ENCODE measurements at regions not wholly inside any gene's neighbourhood (a gene's known extent, or its start where the extent isn't known, plus 50 kb on each side); places are given as distances from the start of the nearest gene placed in this dataset.
"Not testable (repeated sequence)": the region's sequence is repeated elsewhere in the genome, so short reads cannot be mapped to it uniquely, and the experiment has no call there.

DNA sequence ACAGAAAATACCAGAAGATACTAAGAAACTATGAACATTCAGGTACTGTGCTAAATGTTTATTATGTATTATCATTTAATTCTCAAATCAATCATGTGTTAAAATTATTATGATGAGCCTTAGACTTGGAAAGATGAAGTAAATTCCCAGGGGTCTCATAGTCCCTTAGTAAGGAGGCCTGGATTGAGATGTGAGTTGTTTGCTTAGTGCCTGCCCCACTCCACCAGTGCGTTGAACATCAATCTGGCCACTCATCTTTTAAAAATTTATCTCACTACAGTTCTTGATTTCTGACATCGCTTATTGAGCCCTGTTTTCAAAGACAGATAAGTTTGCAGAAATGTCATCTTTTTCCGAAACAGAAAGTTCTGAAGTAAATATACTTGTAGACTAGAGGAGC lies 618.4 kb upstream of the SEMA3D start:
- H3K4me3 ChIP-seq (ENCODE audit: low read depth, low read length): no peak overlapping the region
- TF ChIP-seq, protein P1, sequence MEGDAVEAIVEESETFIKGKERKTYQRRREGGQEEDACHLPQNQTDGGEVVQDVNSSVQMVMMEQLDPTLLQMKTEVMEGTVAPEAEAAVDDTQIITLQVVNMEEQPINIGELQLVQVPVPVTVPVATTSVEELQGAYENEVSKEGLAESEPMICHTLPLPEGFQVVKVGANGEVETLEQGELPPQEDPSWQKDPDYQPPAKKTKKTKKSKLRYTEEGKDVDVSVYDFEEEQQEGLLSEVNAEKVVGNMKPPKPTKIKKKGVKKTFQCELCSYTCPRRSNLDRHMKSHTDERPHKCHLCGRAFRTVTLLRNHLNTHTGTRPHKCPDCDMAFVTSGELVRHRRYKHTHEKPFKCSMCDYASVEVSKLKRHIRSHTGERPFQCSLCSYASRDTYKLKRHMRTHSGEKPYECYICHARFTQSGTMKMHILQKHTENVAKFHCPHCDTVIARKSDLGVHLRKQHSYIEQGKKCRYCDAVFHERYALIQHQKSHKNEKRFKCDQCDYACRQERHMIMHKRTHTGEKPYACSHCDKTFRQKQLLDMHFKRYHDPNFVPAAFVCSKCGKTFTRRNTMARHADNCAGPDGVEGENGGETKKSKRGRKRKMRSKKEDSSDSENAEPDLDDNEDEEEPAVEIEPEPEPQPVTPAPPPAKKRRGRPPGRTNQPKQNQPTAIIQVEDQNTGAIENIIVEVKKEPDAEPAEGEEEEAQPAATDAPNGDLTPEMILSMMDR (IDR thresholded peaks at IDR 0.05; ENCODE audit: borderline replicate concordance, insufficient read depth, low read depth, low read length): no peak

GRCh38 chr7:85802211-85802610 lies 615.4 kb upstream of the SEMA3D start:
- no peak overlapping the region for H3K4me3 ChIP-seq (ENCODE audit: low read depth, low read length)
- TF ChIP-seq, protein P1 (IDR thresholded peaks at IDR 0.05; ENCODE audit: borderline replicate concordance, insufficient read depth, low read depth, low read length): no peak

GRCh38 chr7:85796956-85797355 lies 610.1 kb upstream of the SEMA3D start:
- TF ChIP-seq, protein P1 (IDR thresholded peaks at IDR 0.05; ENCODE audit: borderline replicate concordance, insufficient read depth, low read depth, low read length): no peak
- H3K4me3 ChIP-seq (ENCODE audit: low read depth, low read length): no peak overlapping the region

DNA sequence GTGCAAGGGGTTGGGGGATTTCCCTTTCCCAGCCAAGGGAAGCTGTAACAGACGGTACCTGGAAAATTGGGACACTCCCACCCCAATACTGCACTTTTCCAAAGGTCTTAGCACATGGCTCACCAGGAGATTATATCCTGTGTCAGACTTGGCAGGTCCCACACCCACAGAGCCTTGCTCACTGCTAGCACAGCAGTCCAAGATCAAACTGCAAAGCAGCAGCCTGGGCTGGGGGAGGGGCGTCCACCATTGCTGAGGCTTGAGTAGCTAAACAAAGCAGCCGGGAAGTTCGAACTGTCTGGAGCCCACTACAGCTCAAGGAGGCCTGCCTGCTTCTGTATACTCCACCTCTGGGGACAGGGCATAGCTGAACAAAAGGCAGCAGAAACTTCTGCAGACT lies 604.2 kb upstream of the SEMA3D start:
- H3K4me3 ChIP-seq (ENCODE audit: low read depth, low read length): not testable (repeated sequence)

GRCh38 chr7:85781606-85782005 lies 594.8 kb upstream of the SEMA3D start:
- TF ChIP-seq, protein P1 (IDR thresholded peaks at IDR 0.05; ENCODE audit: borderline replicate concordance, insufficient read depth, low read depth, low read length): no peak

GRCh38 chr7:85776691-85777345 lies 590.0 kb upstream of the SEMA3D start:
- H3K4me3 ChIP-seq (ENCODE audit: low read depth, low read length): no peak overlapping the region
- TF ChIP-seq, protein P1 (IDR thresholded peaks at IDR 0.05; ENCODE audit: borderline replicate concordance, insufficient read depth, low read depth, low read length): no peak

More at GRCh38 chr7:85781606-85782005, 594.8 kb upstream of the SEMA3D start:
- no peak overlapping the region for H3K4me3 ChIP-seq (ENCODE audit: low read depth, low read length)

DNA sequence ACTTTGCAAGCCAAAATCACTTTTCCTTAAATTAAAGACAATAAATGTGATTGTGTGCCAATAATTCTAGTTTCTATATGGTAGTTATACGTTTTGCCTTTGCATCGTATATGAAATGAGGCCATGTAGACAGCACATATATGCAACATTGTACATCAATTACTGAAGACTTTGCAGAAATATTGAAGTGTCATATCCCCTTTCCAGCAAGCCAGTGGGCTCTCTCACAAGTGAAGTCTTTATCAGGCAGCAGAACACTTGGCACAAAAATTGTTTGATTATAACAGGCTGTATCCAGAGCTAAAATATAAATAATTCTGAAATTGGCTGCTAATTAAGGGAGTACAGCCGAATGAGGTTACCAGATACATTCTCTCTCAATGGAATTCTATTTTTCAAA lies 588.6 kb upstream of the SEMA3D start:
- TF ChIP-seq, protein P1 (IDR thresholded peaks at IDR 0.05; ENCODE audit: borderline replicate concordance, insufficient read depth, low read depth, low read length): no peak
- no peak overlapping the region for H3K4me3 ChIP-seq (ENCODE audit: low read depth, low read length)

Measured in GM12875 (cell line).